GM23338 (cell line): ENCODE measurements at regions not wholly inside any gene's neighbourhood (a gene's known extent, or its start where the extent isn't known, plus 50 kb on each side); places are given as distances from the start of the nearest gene placed in this dataset.

Experiments
- ATAC-seq: fragments of 200-7000 bp; cut with Tn5 transposase; 3 replicates; pipeline ENCODE4 v1.9.1; 2020
- DNase-seq: peaks from one replicate; pipeline ENCODE4 v3.0.0-alpha.2; 2015; ENCODE audit warnings: low spot score
- H2AFZ ChIP-seq: fragments of 200-600 bp; sonication (generic); 2 replicates; pipeline ENCODE4 v1.8.0; 2016; ENCODE audit warnings: antibody characterized with exemption, mild to moderate bottlenecking, moderate library complexity
- H3F3A ChIP-seq: fragments of 200-600 bp; sonication (generic); replicated peaks from 2 replicates; pipeline ENCODE4 v1.8.0; 2017; ENCODE audit warnings: antibody characterized with exemption, mixed run types, low read depth
- H3K27ac ChIP-seq: fragments of 200-600 bp; sonication (generic); 2 replicates; pipeline ENCODE4 v1.6.1; 2016; ENCODE audit warnings: low read depth
- H3K27me3 ChIP-seq: fragments of 200-600 bp; sonication (generic); 2 replicates; pipeline ENCODE4 v1.8.0; 2016; ENCODE audit warnings: mild to moderate bottlenecking, mixed run types, moderate library complexity; ENCODE audit not compliant: insufficient read depth
- H3K36me3 ChIP-seq: fragments of 200-600 bp; sonication (generic); 2 replicates; pipeline ENCODE4 v1.8.0; 2016; ENCODE audit warnings: mild to moderate bottlenecking; ENCODE audit not compliant: insufficient read depth
- H3K4me1 ChIP-seq: fragments of 200-600 bp; sonication (generic); 2 replicates; pipeline ENCODE4 v1.8.0; 2016; ENCODE audit warnings: mild to moderate bottlenecking, moderate library complexity; ENCODE audit not compliant: insufficient read depth
- H3K4me2 ChIP-seq: fragments of 200-600 bp; sonication (generic); 2 replicates; pipeline ENCODE4 v1.7.1; 2017; ENCODE audit warnings: mixed run types
- H3K4me3 ChIP-seq: fragments of 200-600 bp; sonication (generic); 2 replicates; pipeline ENCODE4 v1.6.1; 2016; ENCODE audit warnings: mixed run types
- H3K79me2 ChIP-seq: fragments of 200-600 bp; sonication (generic); replicated peaks from 2 replicates; pipeline ENCODE4 v1.8.0; 2017; ENCODE audit warnings: mild to moderate bottlenecking; ENCODE audit not compliant: insufficient read depth
- H3K9me2 ChIP-seq: fragments of 200-600 bp; sonication (generic); 2 replicates; pipeline ENCODE4 v1.8.0; 2017; ENCODE audit not compliant: insufficient read depth
- H4K20me1 ChIP-seq: fragments of 200-600 bp; sonication (generic); replicated peaks from 2 replicates; pipeline ENCODE4 v1.8.0; 2017; ENCODE audit warnings: mild to moderate bottlenecking; ENCODE audit not compliant: insufficient read depth
- H3K27ac Mint-ChIP-seq: 2 replicates; pipeline ENCODE4 v1.8.0; 2020; ENCODE audit warnings: inconsistent platforms, mild to moderate bottlenecking, moderate library complexity, mixed read lengths
- H3K27me3 Mint-ChIP-seq: 3 replicates; pipeline ENCODE4 v1.8.0; 2022; ENCODE audit warnings: low read depth, mild to moderate bottlenecking, moderate library complexity, mixed read lengths, inconsistent platforms; ENCODE audit not compliant: insufficient read depth, poor library complexity
- H3K36me3 Mint-ChIP-seq: 3 replicates; pipeline ENCODE4 v1.8.0; 2021; ENCODE audit warnings: low read depth, mild to moderate bottlenecking, inconsistent platforms, moderate library complexity, mixed read lengths
- H3K4me1 Mint-ChIP-seq: 3 replicates; pipeline ENCODE4 v1.8.0; 2020; ENCODE audit warnings: mild to moderate bottlenecking, inconsistent platforms, mixed read lengths
- H3K4me3 Mint-ChIP-seq: 3 replicates; pipeline ENCODE4 v1.8.0; 2021; ENCODE audit warnings: moderate library complexity, mild to moderate bottlenecking, inconsistent platforms, mixed read lengths
- H3K9me3 Mint-ChIP-seq: 3 replicates; pipeline ENCODE4 v1.8.0; 2020; ENCODE audit warnings: moderate library complexity, mild to moderate bottlenecking, inconsistent platforms, mixed read lengths
- CREB1 ChIP-seq: fragments of 250-450 bp; sonication (Bioruptor Pico); IDR thresholded peaks from 2 replicates; pipeline ENCODE4 v1.5.0; 2020; ENCODE audit warnings: low read depth, mild to moderate bottlenecking, moderate library complexity
- JUNB ChIP-seq: IDR thresholded peaks from one replicate; pipeline ENCODE4 v1.6.1; 2016; ENCODE audit warnings: antibody characterized with exemption; ENCODE audit not compliant: unreplicated experiment
- NANOG ChIP-seq: IDR thresholded peaks from 2 replicates; pipeline ENCODE4 v1.6.1; 2016; ENCODE audit warnings: antibody characterized with exemption, borderline replicate concordance
- POLR2AphosphoS5 ChIP-seq: IDR thresholded peaks from 2 replicates; pipeline ENCODE4 v1.6.1; 2016; ENCODE audit warnings: antibody characterized with exemption, low read depth
- ZNF114 ChIP-seq: fragments of 250-450 bp; sonication (Bioruptor Pico); IDR thresholded peaks from 2 replicates; pipeline ENCODE4 v1.5.0; 2020; ENCODE audit warnings: mild to moderate bottlenecking, moderate library complexity
- ZNF331 ChIP-seq: fragments of 250-450 bp; sonication (Bioruptor Pico); IDR thresholded peaks from 2 replicates; pipeline ENCODE4 v1.5.0; 2020; ENCODE audit warnings: low read depth, mild to moderate bottlenecking, moderate library complexity
- TF ChIP-seq, protein P1 (sequence below): fragments of 250-450 bp; sonication (Bioruptor Pico); IDR thresholded peaks from 2 replicates; pipeline ENCODE4 v1.5.0; 2020; ENCODE audit warnings: mild to moderate bottlenecking, moderate library complexity
- TF ChIP-seq, protein P2 (sequence below): IDR thresholded peaks from 2 replicates; pipeline ENCODE4 v1.6.1; 2016; ENCODE audit warnings: antibody characterized with exemption
- TF ChIP-seq, protein P3 (sequence below), 2 experiments: fragments of 200-600 bp in 1 of 2; sonication (generic) in 1 of 2; conservative IDR thresholded peaks; 2 replicates each; pipeline versions ENCODE4 v1.5.1 to v1.6.1; 2016 to 2017; ENCODE audit warnings: antibody characterized with exemption in 2 of 2, low read depth in 2 of 2, mild to moderate bottlenecking in 2 of 2, moderate library complexity in 1 of 2
- TF ChIP-seq, protein P4 (sequence below): IDR thresholded peaks from one replicate; pipeline ENCODE4 v1.6.1; 2018; ENCODE audit warnings: antibody characterized with exemption; ENCODE audit not compliant: unreplicated experiment

DNA sequence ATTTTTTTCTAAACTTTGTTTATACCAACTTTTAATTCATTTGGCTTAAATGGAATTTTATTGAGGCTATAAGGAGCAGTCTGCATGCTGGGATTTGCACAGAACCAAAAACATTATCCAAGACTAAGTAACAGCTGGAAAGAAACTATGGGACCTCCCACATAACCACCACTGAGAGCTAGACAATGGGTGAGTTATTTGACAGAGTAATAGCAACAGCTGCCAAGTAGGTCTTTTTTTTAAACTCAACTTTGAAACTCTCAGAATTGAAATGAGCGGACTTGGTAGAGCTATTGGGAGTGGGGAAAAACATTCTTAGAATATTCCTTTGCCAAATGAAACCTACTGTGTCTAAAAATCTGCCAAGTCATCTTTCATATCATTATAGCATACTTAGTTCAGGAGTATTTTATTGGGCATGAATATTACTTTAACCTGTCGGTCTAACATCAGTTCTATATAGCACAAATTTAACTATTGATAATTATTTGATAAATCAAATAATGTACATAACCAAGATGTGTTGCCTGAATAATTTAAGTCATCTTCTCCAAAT, 1428.0 kb downstream of the PCDH7 start:
- Histone ChIP-seq H3K4me1 (peaks cover 4% of the 10 kb centered on the region; the same call in 1 of the 2 replicates), H4K20me1 (no peaks in the 10 kb centered on the region), H3K4me2 (no peak overlapping the region), H3K36me3 (no peaks in the 10 kb centered on the region), H3K27ac (no peak overlapping the region), H2AFZ (peak overlapping the region; percentile 18; the same call in 1 of the 2 replicates), H3K9me2 (no peaks in the 10 kb centered on the region; the same call in 1 of the 2 replicates), H3K79me2 (no peaks in the 10 kb centered on the region), H3K27me3 (no peaks in the 10 kb centered on the region), H3K4me3 (no peak overlapping the region), H3F3A (no peaks in the 10 kb centered on the region)
- H3K27me3 Mint-ChIP-seq = no peaks in the 10 kb centered on the region
- ATAC-seq = no peak; the same call in 2 of the 3 replicates
- DNase-seq = no peak
- 0 out of 2 replicates have a peak overlapping the region, but pooled peaks have one; percentile 28 for H3K27ac Mint-ChIP-seq
- H3K4me3 Mint-ChIP-seq = no peak overlapping the region
- H3K9me3 Mint-ChIP-seq = no peaks in the 10 kb centered on the region
- peaks cover 5% of the 10 kb centered on the region; the same call in 2 of the 3 replicates for H3K4me1 Mint-ChIP-seq
- no peaks in the 10 kb centered on the region; the same call in 2 of the 3 replicates for H3K36me3 Mint-ChIP-seq
- TF ChIP-seq NANOG (no peak), JUNB (no peak), ZNF331 (no peak), ZNF114 (CRISPR knock-in tag) (no peak), CREB1 (CRISPR knock-in tag) (no peak), POLR2AphosphoS5 (no peak)
- TF ChIP-seq, protein P1, sequence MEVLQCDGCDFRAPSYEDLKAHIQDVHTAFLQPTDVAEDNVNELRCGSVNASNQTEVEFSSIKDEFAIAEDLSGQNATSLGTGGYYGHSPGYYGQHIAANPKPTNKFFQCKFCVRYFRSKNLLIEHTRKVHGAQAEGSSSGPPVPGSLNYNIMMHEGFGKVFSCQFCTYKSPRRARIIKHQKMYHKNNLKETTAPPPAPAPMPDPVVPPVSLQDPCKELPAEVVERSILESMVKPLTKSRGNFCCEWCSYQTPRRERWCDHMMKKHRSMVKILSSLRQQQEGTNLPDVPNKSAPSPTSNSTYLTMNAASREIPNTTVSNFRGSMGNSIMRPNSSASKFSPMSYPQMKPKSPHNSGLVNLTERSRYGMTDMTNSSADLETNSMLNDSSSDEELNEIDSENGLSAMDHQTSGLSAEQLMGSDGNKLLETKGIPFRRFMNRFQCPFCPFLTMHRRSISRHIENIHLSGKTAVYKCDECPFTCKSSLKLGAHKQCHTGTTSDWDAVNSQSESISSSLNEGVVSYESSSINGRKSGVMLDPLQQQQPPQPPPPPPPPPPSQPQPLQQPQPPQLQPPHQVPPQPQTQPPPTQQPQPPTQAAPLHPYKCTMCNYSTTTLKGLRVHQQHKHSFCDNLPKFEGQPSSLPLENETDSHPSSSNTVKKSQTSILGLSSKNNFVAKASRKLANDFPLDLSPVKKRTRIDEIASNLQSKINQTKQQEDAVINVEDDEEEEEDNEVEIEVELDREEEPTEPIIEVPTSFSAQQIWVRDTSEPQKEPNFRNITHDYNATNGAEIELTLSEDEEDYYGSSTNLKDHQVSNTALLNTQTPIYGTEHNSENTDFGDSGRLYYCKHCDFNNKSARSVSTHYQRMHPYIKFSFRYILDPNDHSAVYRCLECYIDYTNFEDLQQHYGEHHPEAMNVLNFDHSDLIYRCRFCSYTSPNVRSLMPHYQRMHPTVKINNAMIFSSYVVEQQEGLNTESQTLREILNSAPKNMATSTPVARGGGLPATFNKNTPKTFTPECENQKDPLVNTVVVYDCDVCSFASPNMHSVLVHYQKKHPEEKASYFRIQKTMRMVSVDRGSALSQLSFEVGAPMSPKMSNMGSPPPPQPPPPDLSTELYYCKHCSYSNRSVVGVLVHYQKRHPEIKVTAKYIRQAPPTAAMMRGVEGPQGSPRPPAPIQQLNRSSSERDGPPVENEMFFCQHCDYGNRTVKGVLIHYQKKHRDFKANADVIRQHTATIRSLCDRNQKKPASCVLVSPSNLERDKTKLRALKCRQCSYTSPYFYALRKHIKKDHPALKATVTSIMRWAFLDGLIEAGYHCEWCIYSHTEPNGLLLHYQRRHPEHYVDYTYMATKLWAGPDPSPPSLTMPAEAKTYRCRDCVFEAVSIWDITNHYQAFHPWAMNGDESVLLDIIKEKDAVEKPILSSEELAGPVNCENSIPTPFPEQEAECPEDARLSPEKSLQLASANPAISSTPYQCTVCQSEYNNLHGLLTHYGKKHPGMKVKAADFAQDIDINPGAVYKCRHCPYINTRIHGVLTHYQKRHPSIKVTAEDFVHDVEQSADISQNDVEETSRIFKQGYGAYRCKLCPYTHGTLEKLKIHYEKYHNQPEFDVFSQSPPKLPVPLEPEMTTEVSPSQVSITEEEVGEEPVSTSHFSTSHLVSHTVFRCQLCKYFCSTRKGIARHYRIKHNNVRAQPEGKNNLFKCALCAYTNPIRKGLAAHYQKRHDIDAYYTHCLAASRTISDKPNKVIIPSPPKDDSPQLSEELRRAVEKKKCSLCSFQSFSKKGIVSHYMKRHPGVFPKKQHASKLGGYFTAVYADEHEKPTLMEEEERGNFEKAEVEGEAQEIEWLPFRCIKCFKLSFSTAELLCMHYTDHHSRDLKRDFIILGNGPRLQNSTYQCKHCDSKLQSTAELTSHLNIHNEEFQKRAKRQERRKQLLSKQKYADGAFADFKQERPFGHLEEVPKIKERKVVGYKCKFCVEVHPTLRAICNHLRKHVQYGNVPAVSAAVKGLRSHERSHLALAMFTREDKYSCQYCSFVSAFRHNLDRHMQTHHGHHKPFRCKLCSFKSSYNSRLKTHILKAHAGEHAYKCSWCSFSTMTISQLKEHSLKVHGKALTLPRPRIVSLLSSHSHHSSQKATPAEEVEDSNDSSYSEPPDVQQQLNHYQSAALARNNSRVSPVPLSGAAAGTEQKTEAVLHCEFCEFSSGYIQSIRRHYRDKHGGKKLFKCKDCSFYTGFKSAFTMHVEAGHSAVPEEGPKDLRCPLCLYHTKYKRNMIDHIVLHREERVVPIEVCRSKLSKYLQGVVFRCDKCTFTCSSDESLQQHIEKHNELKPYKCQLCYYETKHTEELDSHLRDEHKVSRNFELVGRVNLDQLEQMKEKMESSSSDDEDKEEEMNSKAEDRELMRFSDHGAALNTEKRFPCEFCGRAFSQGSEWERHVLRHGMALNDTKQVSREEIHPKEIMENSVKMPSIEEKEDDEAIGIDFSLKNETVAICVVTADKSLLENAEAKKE (CRISPR knock-in tag) = no peak
- TF ChIP-seq, protein P2, sequence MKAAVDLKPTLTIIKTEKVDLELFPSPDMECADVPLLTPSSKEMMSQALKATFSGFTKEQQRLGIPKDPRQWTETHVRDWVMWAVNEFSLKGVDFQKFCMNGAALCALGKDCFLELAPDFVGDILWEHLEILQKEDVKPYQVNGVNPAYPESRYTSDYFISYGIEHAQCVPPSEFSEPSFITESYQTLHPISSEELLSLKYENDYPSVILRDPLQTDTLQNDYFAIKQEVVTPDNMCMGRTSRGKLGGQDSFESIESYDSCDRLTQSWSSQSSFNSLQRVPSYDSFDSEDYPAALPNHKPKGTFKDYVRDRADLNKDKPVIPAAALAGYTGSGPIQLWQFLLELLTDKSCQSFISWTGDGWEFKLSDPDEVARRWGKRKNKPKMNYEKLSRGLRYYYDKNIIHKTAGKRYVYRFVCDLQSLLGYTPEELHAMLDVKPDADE = no peak
- TF ChIP-seq, protein P3, sequence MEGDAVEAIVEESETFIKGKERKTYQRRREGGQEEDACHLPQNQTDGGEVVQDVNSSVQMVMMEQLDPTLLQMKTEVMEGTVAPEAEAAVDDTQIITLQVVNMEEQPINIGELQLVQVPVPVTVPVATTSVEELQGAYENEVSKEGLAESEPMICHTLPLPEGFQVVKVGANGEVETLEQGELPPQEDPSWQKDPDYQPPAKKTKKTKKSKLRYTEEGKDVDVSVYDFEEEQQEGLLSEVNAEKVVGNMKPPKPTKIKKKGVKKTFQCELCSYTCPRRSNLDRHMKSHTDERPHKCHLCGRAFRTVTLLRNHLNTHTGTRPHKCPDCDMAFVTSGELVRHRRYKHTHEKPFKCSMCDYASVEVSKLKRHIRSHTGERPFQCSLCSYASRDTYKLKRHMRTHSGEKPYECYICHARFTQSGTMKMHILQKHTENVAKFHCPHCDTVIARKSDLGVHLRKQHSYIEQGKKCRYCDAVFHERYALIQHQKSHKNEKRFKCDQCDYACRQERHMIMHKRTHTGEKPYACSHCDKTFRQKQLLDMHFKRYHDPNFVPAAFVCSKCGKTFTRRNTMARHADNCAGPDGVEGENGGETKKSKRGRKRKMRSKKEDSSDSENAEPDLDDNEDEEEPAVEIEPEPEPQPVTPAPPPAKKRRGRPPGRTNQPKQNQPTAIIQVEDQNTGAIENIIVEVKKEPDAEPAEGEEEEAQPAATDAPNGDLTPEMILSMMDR (conservative IDR thresholded peaks at IDR 0.05; ENCODE audit: low read depth in 2 of 2) = no peak
- TF ChIP-seq, protein P4, sequence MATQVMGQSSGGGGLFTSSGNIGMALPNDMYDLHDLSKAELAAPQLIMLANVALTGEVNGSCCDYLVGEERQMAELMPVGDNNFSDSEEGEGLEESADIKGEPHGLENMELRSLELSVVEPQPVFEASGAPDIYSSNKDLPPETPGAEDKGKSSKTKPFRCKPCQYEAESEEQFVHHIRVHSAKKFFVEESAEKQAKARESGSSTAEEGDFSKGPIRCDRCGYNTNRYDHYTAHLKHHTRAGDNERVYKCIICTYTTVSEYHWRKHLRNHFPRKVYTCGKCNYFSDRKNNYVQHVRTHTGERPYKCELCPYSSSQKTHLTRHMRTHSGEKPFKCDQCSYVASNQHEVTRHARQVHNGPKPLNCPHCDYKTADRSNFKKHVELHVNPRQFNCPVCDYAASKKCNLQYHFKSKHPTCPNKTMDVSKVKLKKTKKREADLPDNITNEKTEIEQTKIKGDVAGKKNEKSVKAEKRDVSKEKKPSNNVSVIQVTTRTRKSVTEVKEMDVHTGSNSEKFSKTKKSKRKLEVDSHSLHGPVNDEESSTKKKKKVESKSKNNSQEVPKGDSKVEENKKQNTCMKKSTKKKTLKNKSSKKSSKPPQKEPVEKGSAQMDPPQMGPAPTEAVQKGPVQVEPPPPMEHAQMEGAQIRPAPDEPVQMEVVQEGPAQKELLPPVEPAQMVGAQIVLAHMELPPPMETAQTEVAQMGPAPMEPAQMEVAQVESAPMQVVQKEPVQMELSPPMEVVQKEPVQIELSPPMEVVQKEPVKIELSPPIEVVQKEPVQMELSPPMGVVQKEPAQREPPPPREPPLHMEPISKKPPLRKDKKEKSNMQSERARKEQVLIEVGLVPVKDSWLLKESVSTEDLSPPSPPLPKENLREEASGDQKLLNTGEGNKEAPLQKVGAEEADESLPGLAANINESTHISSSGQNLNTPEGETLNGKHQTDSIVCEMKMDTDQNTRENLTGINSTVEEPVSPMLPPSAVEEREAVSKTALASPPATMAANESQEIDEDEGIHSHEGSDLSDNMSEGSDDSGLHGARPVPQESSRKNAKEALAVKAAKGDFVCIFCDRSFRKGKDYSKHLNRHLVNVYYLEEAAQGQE = no peak
